GM18858 (cell line): ENCODE measurements at regions not wholly inside any gene's neighbourhood (a gene's known extent, or its start where the extent isn't known, plus 50 kb on each side); places are given as distances from the start of the nearest gene placed in this dataset.
A peak's percentile ranks its signal among the peaks of the same experiment; 100 is the strongest.
"Not testable (repeated sequence)": the region's sequence is repeated elsewhere in the genome, so short reads cannot be mapped to it uniquely, and the experiment has no call there.

Experiments
- ATAC-seq: cut with Tn5 transposase; IDR thresholded peaks from one replicate; pipeline ENCODE4 v1.9.1; 2021; ENCODE audit not compliant: unreplicated experiment

GRCh38 chr7:35968140-35968940, 167.5 kb downstream of the SEPTIN7 start:
- no peak for ATAC-seq

- no peak for ATAC-seq
Measured at GRCh38 chr7:35969066-35969465, 168.2 kb downstream of the SEPTIN7 start.

GRCh38 chr7:35970458-35970857, 169.6 kb downstream of the SEPTIN7 start:
- ATAC-seq: no peak

GRCh38 chr7:35971133-35971891, 170.5 kb downstream of the SEPTIN7 start:
- ATAC-seq: no peak

- peak; percentile 72 for ATAC-seq
Measured at GRCh38 chr7:35975851-35976454, 175.1 kb downstream of the SEPTIN7 start.

- ATAC-seq: not testable (repeated sequence)
Measured at GRCh38 chr7:35978816-35979640, 174.0 kb upstream of the EEPD1 start.

GRCh38 chr7:35982600-35982999, 170.5 kb upstream of the EEPD1 start:
- ATAC-seq: no peak

- ATAC-seq: no peak
Measured at GRCh38 chr7:35983626-35984025, 169.4 kb upstream of the EEPD1 start.

GRCh38 chr7:35985126-35985754, 167.8 kb upstream of the EEPD1 start:
- ATAC-seq: peak; percentile 84

- ATAC-seq: no peak
Measured at GRCh38 chr7:35987016-35987415, 166.0 kb upstream of the EEPD1 start.

- ATAC-seq: no peak
Measured at GRCh38 chr7:35988105-35988504, 164.9 kb upstream of the EEPD1 start.

GRCh38 chr7:35988818-35989217, 164.2 kb upstream of the EEPD1 start:
- ATAC-seq: no peak

- no peak for ATAC-seq
Measured at GRCh38 chr7:35991511-35992232, 161.4 kb upstream of the EEPD1 start.

GRCh38 chr7:35992436-35992835, 160.6 kb upstream of the EEPD1 start:
- no peak for ATAC-seq

GRCh38 chr7:35993113-35993512, 159.9 kb upstream of the EEPD1 start:
- no peak for ATAC-seq

- no peak for ATAC-seq
Measured at GRCh38 chr7:35993676-35994606, 159.1 kb upstream of the EEPD1 start.

- no peak for ATAC-seq
Measured at GRCh38 chr7:35995334-35995733, 157.7 kb upstream of the EEPD1 start.

- ATAC-seq: no peak
Measured at GRCh38 chr7:35998481-35998880, 154.6 kb upstream of the EEPD1 start.

GRCh38 chr7:36001546-36001945, 151.5 kb upstream of the EEPD1 start:
- no peak for ATAC-seq
